Anterior cingulate cortex (tissue), 58 donors: ENCODE measurements at regions not wholly inside any gene's neighbourhood (a gene's known extent, or its start where the extent isn't known, plus 50 kb on each side); places are given as distances from the start of the nearest gene placed in this dataset.
"Not testable (repeated sequence)": the region's sequence is repeated elsewhere in the genome, so short reads cannot be mapped to it uniquely, and the experiment has no call there.

Source experiments
- DNase-seq, 58 donors: peaks; one replicate each; lab custom pipeline; 2025; lab: John Stamatoyannopoulos, UW

GRCh38 chr3:177711637-177712036, 514.4 kb upstream of the TBL1XR1 start:
- no peak for DNase-seq

- no peak for DNase-seq
Measured at GRCh38 chr3:177713928-177714900, 516.9 kb upstream of the TBL1XR1 start.

- DNase-seq = no peak
Measured at GRCh38 chr3:177714945-177715344, 517.7 kb upstream of the TBL1XR1 start.

- DNase-seq = no peak
Measured at GRCh38 chr3:177715980-177716379, 518.7 kb upstream of the TBL1XR1 start.

GRCh38 chr3:177720927-177721326, 523.6 kb upstream of the TBL1XR1 start:
- DNase-seq = not testable (repeated sequence)

GRCh38 chr3:177721864-177722785, 524.8 kb upstream of the TBL1XR1 start:
- DNase-seq = no peak

GRCh38 chr3:177724020-177724638, 526.8 kb upstream of the TBL1XR1 start:
- peak in 21 of 58 donors; percentile 6 to 76 (median 22) for DNase-seq

GRCh38 chr3:177725165-177725564, 527.9 kb upstream of the TBL1XR1 start:
- DNase-seq = no peak

GRCh38 chr3:177726807-177727206, 529.5 kb upstream of the TBL1XR1 start:
- DNase-seq = no peak

- DNase-seq = no peak
Measured at GRCh38 chr3:177729956-177730681, 532.8 kb upstream of the TBL1XR1 start.

- no peak for DNase-seq
Measured at GRCh38 chr3:177730814-177731213, 533.5 kb upstream of the TBL1XR1 start.

- DNase-seq = no peak
Measured at GRCh38 chr3:177731644-177732268, 534.5 kb upstream of the TBL1XR1 start.

GRCh38 chr3:177733233-177733632, 536.0 kb upstream of the TBL1XR1 start:
- DNase-seq = no peak

- DNase-seq = no peak
Measured at GRCh38 chr3:177733936-177734335, 536.7 kb upstream of the TBL1XR1 start.

- DNase-seq = no peak
Measured at GRCh38 chr3:177735431-177735830, 538.1 kb upstream of the TBL1XR1 start.

GRCh38 chr3:177739461-177739860, 542.2 kb upstream of the TBL1XR1 start:
- no peak for DNase-seq

GRCh38 chr3:177740254-177740653, 543.0 kb upstream of the TBL1XR1 start:
- no peak for DNase-seq

GRCh38 chr3:177742273-177742672, 545.0 kb upstream of the TBL1XR1 start:
- DNase-seq = no peak

GRCh38 chr3:177743173-177743890, 546.0 kb upstream of the TBL1XR1 start:
- DNase-seq = no peak
